ENCODE measurements at regions not wholly inside any gene's neighbourhood (a gene's known extent, or its start where the extent isn't known, plus 50 kb on each side); places are given as distances from the start of the nearest gene placed in this dataset.

GRCh38 chrX:94831364-94831763 lies 1157.4 kb downstream of the FAM133A start:
- no peak overlapping the region for H2AFZ ChIP-seq (ENCODE audit: low read depth, low read length)
- no peaks in the 10 kb centered on the region for H3K9me3 ChIP-seq (ENCODE audit: insufficient read depth, low read depth, low read length)
- TF ChIP-seq EZH2 (IDR thresholded peaks at IDR 0.05; ENCODE audit: insufficient read depth, low read length) (no peak), CTCF (IDR thresholded peaks at IDR 0.05; ENCODE audit: insufficient read depth, low read depth, low read length) (peak; percentile 8)
- H3K27me3 Mint-ChIP-seq (ENCODE audit: low read depth, unreplicated experiment), result no peaks in the 10 kb centered on the region
- peak; percentile 94 for FAIRE-seq
- H3K9ac ChIP-seq (ENCODE audit: low read length), result no peak overlapping the region
- no peaks in the 10 kb centered on the region for H3K36me3 ChIP-seq (ENCODE audit: insufficient read depth, low read length)
- no peaks in the 10 kb centered on the region for H3K9me3 Mint-ChIP-seq (ENCODE audit: unreplicated experiment)
- no peak for DNase-seq (ENCODE audit: low read depth)
- H3K4me2 ChIP-seq (ENCODE audit: low read length), result no peak overlapping the region
- no peaks in the 10 kb centered on the region for H3K79me2 ChIP-seq (ENCODE audit: insufficient read depth, low read length)
- no peak overlapping the region for H3K27ac Mint-ChIP-seq (ENCODE audit: unreplicated experiment)
- no peaks in the 10 kb centered on the region for H3K27me3 ChIP-seq (ENCODE audit: insufficient read depth, low read length)
- H3K36me3 Mint-ChIP-seq (ENCODE audit: low read depth, unreplicated experiment), result no peaks in the 10 kb centered on the region
- H3K4me1 Mint-ChIP-seq (ENCODE audit: low read depth, unreplicated experiment), result no peaks in the 10 kb centered on the region
- no peaks in the 10 kb centered on the region for H4K20me1 ChIP-seq (ENCODE audit: insufficient read depth, low read length)
- no peak overlapping the region for H3K4me3 ChIP-seq (ENCODE audit: insufficient read depth, low read depth, low read length)
- no peaks in the 10 kb centered on the region for H3K4me1 ChIP-seq (ENCODE audit: insufficient read depth, low read length)
- no peak overlapping the region for H3K27ac ChIP-seq (ENCODE audit: low read depth, low read length)
- no peak overlapping the region for H3K4me3 Mint-ChIP-seq (ENCODE audit: unreplicated experiment)

- no peaks in the 10 kb centered on the region for H3K36me3 Mint-ChIP-seq (ENCODE audit: low read depth, unreplicated experiment)
- no peaks in the 10 kb centered on the region for H3K4me1 Mint-ChIP-seq (ENCODE audit: low read depth, unreplicated experiment)
- H3K27me3 Mint-ChIP-seq (ENCODE audit: low read depth, unreplicated experiment), result no peaks in the 10 kb centered on the region
Observed at GRCh38 chrX:94834226-94834625, 1160.2 kb downstream of the FAM133A start.

More at GRCh38 chrX:94834226-94834625, 1160.2 kb downstream of the FAM133A start:
- H2AFZ ChIP-seq (ENCODE audit: low read depth, low read length), result no peak overlapping the region
- no peaks in the 10 kb centered on the region for H4K20me1 ChIP-seq (ENCODE audit: insufficient read depth, low read length)
- no peak overlapping the region for H3K4me3 ChIP-seq (ENCODE audit: insufficient read depth, low read depth, low read length)
- no peak overlapping the region for H3K27ac Mint-ChIP-seq (ENCODE audit: unreplicated experiment)
- no peaks in the 10 kb centered on the region for H3K9me3 Mint-ChIP-seq (ENCODE audit: unreplicated experiment)
- no peak for TF ChIP-seq EZH2 (IDR thresholded peaks at IDR 0.05; ENCODE audit: insufficient read depth, low read length)
- TF ChIP-seq CTCF (IDR thresholded peaks at IDR 0.05; ENCODE audit: insufficient read depth, low read depth, low read length), result no peak
- H3K4me2 ChIP-seq (ENCODE audit: low read length), result no peak overlapping the region
- H3K4me1 ChIP-seq (ENCODE audit: insufficient read depth, low read length), result no peaks in the 10 kb centered on the region
- no peaks in the 10 kb centered on the region for H3K27me3 ChIP-seq (ENCODE audit: insufficient read depth, low read length)
- no peak for DNase-seq (ENCODE audit: low read depth)
- H3K79me2 ChIP-seq (ENCODE audit: insufficient read depth, low read length), result no peaks in the 10 kb centered on the region
- H3K36me3 ChIP-seq (ENCODE audit: insufficient read depth, low read length), result no peaks in the 10 kb centered on the region
- H3K9ac ChIP-seq (ENCODE audit: low read length), result no peak overlapping the region
- no peak overlapping the region for H3K4me3 Mint-ChIP-seq (ENCODE audit: unreplicated experiment)
- H3K9me3 ChIP-seq (ENCODE audit: insufficient read depth, low read depth, low read length), result no peaks in the 10 kb centered on the region
- H3K27ac ChIP-seq (ENCODE audit: low read depth, low read length), result no peak overlapping the region
- peak; percentile 99 for FAIRE-seq

Data from astrocyte (in vitro differentiated cells and primary cell).